ENCODE measurements at regions not wholly inside any gene's neighbourhood (a gene's known extent, or its start where the extent isn't known, plus 50 kb on each side); places are given as distances from the start of the nearest gene placed in this dataset.

- no peak overlapping the region for H3K4me3 ChIP-seq (ENCODE audit: low read depth, low read length)
- no peak for TF ChIP-seq CTCF (IDR thresholded peaks at IDR 0.05; ENCODE audit: borderline replicate concordance, insufficient read depth, low read depth, low read length)
These were observed 350.8 kb downstream of the PTPRU start for GRCh38 chr1:29586991-29587745.

- TF ChIP-seq CTCF (IDR thresholded peaks at IDR 0.05; ENCODE audit: borderline replicate concordance, insufficient read depth, low read depth, low read length): no peak
- H3K4me3 ChIP-seq (ENCODE audit: low read depth, low read length): no peak overlapping the region
These were observed 349.9 kb downstream of the PTPRU start for GRCh38 chr1:29586215-29586614.

GRCh38 chr1:29585656-29586055, 349.3 kb downstream of the PTPRU start:
- no peak overlapping the region for H3K4me3 ChIP-seq (ENCODE audit: low read depth, low read length)
- TF ChIP-seq CTCF (IDR thresholded peaks at IDR 0.05; ENCODE audit: borderline replicate concordance, insufficient read depth, low read depth, low read length): no peak

GRCh38 chr1:29585201-29585600, 348.9 kb downstream of the PTPRU start:
- TF ChIP-seq CTCF (IDR thresholded peaks at IDR 0.05; ENCODE audit: borderline replicate concordance, insufficient read depth, low read depth, low read length): no peak
- no peak overlapping the region for H3K4me3 ChIP-seq (ENCODE audit: low read depth, low read length)

- no peak for TF ChIP-seq CTCF (IDR thresholded peaks at IDR 0.05; ENCODE audit: borderline replicate concordance, insufficient read depth, low read depth, low read length)
- no peak overlapping the region for H3K4me3 ChIP-seq (ENCODE audit: low read depth, low read length)
These were observed 348.5 kb downstream of the PTPRU start for GRCh38 chr1:29584776-29585175.

- no peak overlapping the region for H3K4me3 ChIP-seq (ENCODE audit: low read depth, low read length)
- TF ChIP-seq CTCF (IDR thresholded peaks at IDR 0.05; ENCODE audit: borderline replicate concordance, insufficient read depth, low read depth, low read length): no peak
These were observed 348.0 kb downstream of the PTPRU start for GRCh38 chr1:29584362-29584761.

- no peak for TF ChIP-seq CTCF (IDR thresholded peaks at IDR 0.05; ENCODE audit: borderline replicate concordance, insufficient read depth, low read depth, low read length)
- no peak overlapping the region for H3K4me3 ChIP-seq (ENCODE audit: low read depth, low read length)
These were observed 347.4 kb downstream of the PTPRU start for GRCh38 chr1:29583727-29584126.

Data from GM12875 (cell line).